GM23338 (cell line): ENCODE measurements at regions not wholly inside any gene's neighbourhood (a gene's known extent, or its start where the extent isn't known, plus 50 kb on each side); places are given as distances from the start of the nearest gene placed in this dataset.
"Not testable (repeated sequence)": the region's sequence is repeated elsewhere in the genome, so short reads cannot be mapped to it uniquely, and the experiment has no call there.

Experiments
- ATAC-seq: fragments of 200-7000 bp; cut with Tn5 transposase; 3 replicates; pipeline ENCODE4 v1.9.1; 2020
- DNase-seq: peaks from one replicate; pipeline ENCODE4 v3.0.0-alpha.2; 2015; ENCODE audit warnings: low spot score
- H2AFZ ChIP-seq: fragments of 200-600 bp; sonication (generic); 2 replicates; pipeline ENCODE4 v1.8.0; 2016; ENCODE audit warnings: antibody characterized with exemption, mild to moderate bottlenecking, moderate library complexity
- H3F3A ChIP-seq: fragments of 200-600 bp; sonication (generic); replicated peaks from 2 replicates; pipeline ENCODE4 v1.8.0; 2017; ENCODE audit warnings: antibody characterized with exemption, mixed run types, low read depth
- H3K27ac ChIP-seq: fragments of 200-600 bp; sonication (generic); 2 replicates; pipeline ENCODE4 v1.6.1; 2016; ENCODE audit warnings: low read depth
- H3K27me3 ChIP-seq: fragments of 200-600 bp; sonication (generic); 2 replicates; pipeline ENCODE4 v1.8.0; 2016; ENCODE audit warnings: mild to moderate bottlenecking, mixed run types, moderate library complexity; ENCODE audit not compliant: insufficient read depth
- H3K36me3 ChIP-seq: fragments of 200-600 bp; sonication (generic); 2 replicates; pipeline ENCODE4 v1.8.0; 2016; ENCODE audit warnings: mild to moderate bottlenecking; ENCODE audit not compliant: insufficient read depth
- H3K4me1 ChIP-seq: fragments of 200-600 bp; sonication (generic); 2 replicates; pipeline ENCODE4 v1.8.0; 2016; ENCODE audit warnings: mild to moderate bottlenecking, moderate library complexity; ENCODE audit not compliant: insufficient read depth
- H3K4me2 ChIP-seq: fragments of 200-600 bp; sonication (generic); 2 replicates; pipeline ENCODE4 v1.7.1; 2017; ENCODE audit warnings: mixed run types
- H3K4me3 ChIP-seq: fragments of 200-600 bp; sonication (generic); 2 replicates; pipeline ENCODE4 v1.6.1; 2016; ENCODE audit warnings: mixed run types
- H3K79me2 ChIP-seq: fragments of 200-600 bp; sonication (generic); replicated peaks from 2 replicates; pipeline ENCODE4 v1.8.0; 2017; ENCODE audit warnings: mild to moderate bottlenecking; ENCODE audit not compliant: insufficient read depth
- H3K9me2 ChIP-seq: fragments of 200-600 bp; sonication (generic); 2 replicates; pipeline ENCODE4 v1.8.0; 2017; ENCODE audit not compliant: insufficient read depth
- H4K20me1 ChIP-seq: fragments of 200-600 bp; sonication (generic); replicated peaks from 2 replicates; pipeline ENCODE4 v1.8.0; 2017; ENCODE audit warnings: mild to moderate bottlenecking; ENCODE audit not compliant: insufficient read depth
- H3K27ac Mint-ChIP-seq: 2 replicates; pipeline ENCODE4 v1.8.0; 2020; ENCODE audit warnings: inconsistent platforms, mild to moderate bottlenecking, moderate library complexity, mixed read lengths
- H3K27me3 Mint-ChIP-seq: 3 replicates; pipeline ENCODE4 v1.8.0; 2022; ENCODE audit warnings: low read depth, mild to moderate bottlenecking, moderate library complexity, mixed read lengths, inconsistent platforms; ENCODE audit not compliant: insufficient read depth, poor library complexity
- H3K36me3 Mint-ChIP-seq: 3 replicates; pipeline ENCODE4 v1.8.0; 2021; ENCODE audit warnings: low read depth, mild to moderate bottlenecking, inconsistent platforms, moderate library complexity, mixed read lengths
- H3K4me1 Mint-ChIP-seq: 3 replicates; pipeline ENCODE4 v1.8.0; 2020; ENCODE audit warnings: mild to moderate bottlenecking, inconsistent platforms, mixed read lengths
- H3K4me3 Mint-ChIP-seq: 3 replicates; pipeline ENCODE4 v1.8.0; 2021; ENCODE audit warnings: moderate library complexity, mild to moderate bottlenecking, inconsistent platforms, mixed read lengths
- H3K9me3 Mint-ChIP-seq: 3 replicates; pipeline ENCODE4 v1.8.0; 2020; ENCODE audit warnings: moderate library complexity, mild to moderate bottlenecking, inconsistent platforms, mixed read lengths
- EZH2 ChIP-seq: fragments of 200-600 bp; sonication (generic); IDR thresholded peaks from one replicate; pipeline ENCODE4 v1.8.0; 2017; ENCODE audit warnings: antibody characterized with exemption, mild to moderate bottlenecking, low read depth; ENCODE audit not compliant: unreplicated experiment
- EZH2phosphoT487 ChIP-seq: fragments of 200-600 bp; sonication (generic); IDR thresholded peaks from one replicate; pipeline ENCODE4 v1.8.1; 2018; ENCODE audit warnings: antibody characterized with exemption; ENCODE audit not compliant: unreplicated experiment
- JUNB ChIP-seq: IDR thresholded peaks from one replicate; pipeline ENCODE4 v1.6.1; 2016; ENCODE audit warnings: antibody characterized with exemption; ENCODE audit not compliant: unreplicated experiment
- NANOG ChIP-seq: IDR thresholded peaks from 2 replicates; pipeline ENCODE4 v1.6.1; 2016; ENCODE audit warnings: antibody characterized with exemption, borderline replicate concordance
- POLR2AphosphoS5 ChIP-seq: IDR thresholded peaks from 2 replicates; pipeline ENCODE4 v1.6.1; 2016; ENCODE audit warnings: antibody characterized with exemption, low read depth
- ZNF114 ChIP-seq: fragments of 250-450 bp; sonication (Bioruptor Pico); IDR thresholded peaks from 2 replicates; pipeline ENCODE4 v1.5.0; 2020; ENCODE audit warnings: mild to moderate bottlenecking, moderate library complexity
- ZNF331 ChIP-seq: fragments of 250-450 bp; sonication (Bioruptor Pico); IDR thresholded peaks from 2 replicates; pipeline ENCODE4 v1.5.0; 2020; ENCODE audit warnings: low read depth, mild to moderate bottlenecking, moderate library complexity
- TF ChIP-seq, protein P1 (sequence below), 2 experiments: fragments of 200-600 bp in 1 of 2; sonication (generic) in 1 of 2; conservative IDR thresholded peaks; 2 replicates each; pipeline versions ENCODE4 v1.5.1 to v1.6.1; 2016 to 2017; ENCODE audit warnings: antibody characterized with exemption in 2 of 2, low read depth in 2 of 2, mild to moderate bottlenecking in 2 of 2, moderate library complexity in 1 of 2
- TF ChIP-seq, protein P2 (sequence below): fragments of 250-450 bp; sonication (Bioruptor Pico); IDR thresholded peaks from 2 replicates; pipeline ENCODE4 v1.5.0; 2020; ENCODE audit warnings: mild to moderate bottlenecking, moderate library complexity
- TF ChIP-seq, protein P3 (sequence below): IDR thresholded peaks from 2 replicates; pipeline ENCODE4 v1.6.1; 2016; ENCODE audit warnings: antibody characterized with exemption
- TF ChIP-seq, protein P4 (sequence below): IDR thresholded peaks from one replicate; pipeline ENCODE4 v1.6.1; 2018; ENCODE audit warnings: antibody characterized with exemption; ENCODE audit not compliant: unreplicated experiment

DNA sequence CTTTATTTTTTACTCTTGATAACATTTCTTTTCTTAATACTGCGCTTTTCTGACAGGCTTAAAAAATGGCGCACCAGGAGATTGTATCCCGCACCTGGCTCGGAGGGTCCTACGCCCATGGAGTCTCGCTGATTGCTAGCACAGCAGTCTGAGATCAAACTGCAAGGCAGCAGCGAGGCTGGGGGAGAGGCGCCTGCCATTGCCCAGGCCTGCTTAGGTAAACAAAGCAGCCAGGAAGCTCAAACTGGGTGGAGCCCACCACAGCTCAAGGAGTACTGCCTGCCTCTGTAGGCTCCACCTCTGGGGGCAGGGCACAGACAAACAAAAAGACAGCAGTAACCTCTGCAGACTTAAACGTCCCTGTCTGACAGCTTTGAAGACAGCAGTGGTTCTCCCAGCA, 264.2 kb upstream of the EYS start:
- H3K27me3 ChIP-seq, H3K9me2 ChIP-seq, H3K4me2 ChIP-seq, H3K4me1 ChIP-seq, H3F3A ChIP-seq, H3K36me3 ChIP-seq, H3K4me3 ChIP-seq, DNase-seq, H2AFZ ChIP-seq, ATAC-seq, H3K27ac Mint-ChIP-seq, H3K79me2 ChIP-seq, H4K20me1 ChIP-seq, H3K27ac ChIP-seq, H3K4me1 Mint-ChIP-seq, H3K4me3 Mint-ChIP-seq, H3K36me3 Mint-ChIP-seq, H3K27me3 Mint-ChIP-seq: not testable (repeated sequence)
- peaks cover 29% of the 10 kb centered on the region for H3K9me3 Mint-ChIP-seq

DNA sequence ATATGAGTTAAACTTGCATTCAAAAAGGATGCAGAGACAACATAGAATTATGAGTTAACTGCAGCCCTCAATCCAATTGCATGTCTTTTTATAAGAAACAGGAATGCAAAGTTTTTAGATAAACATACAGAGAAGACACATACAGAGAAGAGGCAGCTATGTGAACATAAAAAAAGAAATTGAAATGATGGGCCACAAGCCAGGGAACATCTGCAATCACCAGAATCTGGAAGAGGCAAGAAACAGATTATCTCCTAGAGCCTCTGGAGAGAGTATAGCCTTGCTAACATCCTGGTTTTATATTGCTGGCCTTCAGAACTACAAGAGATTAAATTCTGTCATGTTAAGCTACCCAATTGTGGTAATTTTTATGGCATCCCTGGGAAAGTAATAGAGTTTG, 257.2 kb upstream of the EYS start:
- no peaks in the 10 kb centered on the region for H3K27me3 ChIP-seq
- no peaks in the 10 kb centered on the region for H3K79me2 ChIP-seq
- Mint-ChIP-seq H3K36me3 (no peaks in the 10 kb centered on the region), H3K4me1 (no peaks in the 10 kb centered on the region), H3K27ac (no peak overlapping the region), H3K27me3 (no peaks in the 10 kb centered on the region), H3K9me3 (peaks cover 17% of the 10 kb centered on the region; the same call in 1 of the 3 replicates), H3K4me3 (no peak overlapping the region)
- no peak overlapping the region for H3K4me2 ChIP-seq
- H4K20me1 ChIP-seq, result no peaks in the 10 kb centered on the region
- no peak overlapping the region; the same call in 1 of the 2 replicates for H2AFZ ChIP-seq
- no peaks in the 10 kb centered on the region for H3K36me3 ChIP-seq
- no peaks in the 10 kb centered on the region for H3K4me1 ChIP-seq
- H3K27ac ChIP-seq, result no peak overlapping the region
- DNase-seq (no peak), ATAC-seq (no peak)
- no peaks in the 10 kb centered on the region for H3K9me2 ChIP-seq
- H3F3A ChIP-seq, result no peaks in the 10 kb centered on the region
- H3K4me3 ChIP-seq, result no peak overlapping the region
- TF ChIP-seq, protein P1, sequence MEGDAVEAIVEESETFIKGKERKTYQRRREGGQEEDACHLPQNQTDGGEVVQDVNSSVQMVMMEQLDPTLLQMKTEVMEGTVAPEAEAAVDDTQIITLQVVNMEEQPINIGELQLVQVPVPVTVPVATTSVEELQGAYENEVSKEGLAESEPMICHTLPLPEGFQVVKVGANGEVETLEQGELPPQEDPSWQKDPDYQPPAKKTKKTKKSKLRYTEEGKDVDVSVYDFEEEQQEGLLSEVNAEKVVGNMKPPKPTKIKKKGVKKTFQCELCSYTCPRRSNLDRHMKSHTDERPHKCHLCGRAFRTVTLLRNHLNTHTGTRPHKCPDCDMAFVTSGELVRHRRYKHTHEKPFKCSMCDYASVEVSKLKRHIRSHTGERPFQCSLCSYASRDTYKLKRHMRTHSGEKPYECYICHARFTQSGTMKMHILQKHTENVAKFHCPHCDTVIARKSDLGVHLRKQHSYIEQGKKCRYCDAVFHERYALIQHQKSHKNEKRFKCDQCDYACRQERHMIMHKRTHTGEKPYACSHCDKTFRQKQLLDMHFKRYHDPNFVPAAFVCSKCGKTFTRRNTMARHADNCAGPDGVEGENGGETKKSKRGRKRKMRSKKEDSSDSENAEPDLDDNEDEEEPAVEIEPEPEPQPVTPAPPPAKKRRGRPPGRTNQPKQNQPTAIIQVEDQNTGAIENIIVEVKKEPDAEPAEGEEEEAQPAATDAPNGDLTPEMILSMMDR (conservative IDR thresholded peaks at IDR 0.05; ENCODE audit: low read depth in 2 of 2), result no peak
- TF ChIP-seq, protein P2, sequence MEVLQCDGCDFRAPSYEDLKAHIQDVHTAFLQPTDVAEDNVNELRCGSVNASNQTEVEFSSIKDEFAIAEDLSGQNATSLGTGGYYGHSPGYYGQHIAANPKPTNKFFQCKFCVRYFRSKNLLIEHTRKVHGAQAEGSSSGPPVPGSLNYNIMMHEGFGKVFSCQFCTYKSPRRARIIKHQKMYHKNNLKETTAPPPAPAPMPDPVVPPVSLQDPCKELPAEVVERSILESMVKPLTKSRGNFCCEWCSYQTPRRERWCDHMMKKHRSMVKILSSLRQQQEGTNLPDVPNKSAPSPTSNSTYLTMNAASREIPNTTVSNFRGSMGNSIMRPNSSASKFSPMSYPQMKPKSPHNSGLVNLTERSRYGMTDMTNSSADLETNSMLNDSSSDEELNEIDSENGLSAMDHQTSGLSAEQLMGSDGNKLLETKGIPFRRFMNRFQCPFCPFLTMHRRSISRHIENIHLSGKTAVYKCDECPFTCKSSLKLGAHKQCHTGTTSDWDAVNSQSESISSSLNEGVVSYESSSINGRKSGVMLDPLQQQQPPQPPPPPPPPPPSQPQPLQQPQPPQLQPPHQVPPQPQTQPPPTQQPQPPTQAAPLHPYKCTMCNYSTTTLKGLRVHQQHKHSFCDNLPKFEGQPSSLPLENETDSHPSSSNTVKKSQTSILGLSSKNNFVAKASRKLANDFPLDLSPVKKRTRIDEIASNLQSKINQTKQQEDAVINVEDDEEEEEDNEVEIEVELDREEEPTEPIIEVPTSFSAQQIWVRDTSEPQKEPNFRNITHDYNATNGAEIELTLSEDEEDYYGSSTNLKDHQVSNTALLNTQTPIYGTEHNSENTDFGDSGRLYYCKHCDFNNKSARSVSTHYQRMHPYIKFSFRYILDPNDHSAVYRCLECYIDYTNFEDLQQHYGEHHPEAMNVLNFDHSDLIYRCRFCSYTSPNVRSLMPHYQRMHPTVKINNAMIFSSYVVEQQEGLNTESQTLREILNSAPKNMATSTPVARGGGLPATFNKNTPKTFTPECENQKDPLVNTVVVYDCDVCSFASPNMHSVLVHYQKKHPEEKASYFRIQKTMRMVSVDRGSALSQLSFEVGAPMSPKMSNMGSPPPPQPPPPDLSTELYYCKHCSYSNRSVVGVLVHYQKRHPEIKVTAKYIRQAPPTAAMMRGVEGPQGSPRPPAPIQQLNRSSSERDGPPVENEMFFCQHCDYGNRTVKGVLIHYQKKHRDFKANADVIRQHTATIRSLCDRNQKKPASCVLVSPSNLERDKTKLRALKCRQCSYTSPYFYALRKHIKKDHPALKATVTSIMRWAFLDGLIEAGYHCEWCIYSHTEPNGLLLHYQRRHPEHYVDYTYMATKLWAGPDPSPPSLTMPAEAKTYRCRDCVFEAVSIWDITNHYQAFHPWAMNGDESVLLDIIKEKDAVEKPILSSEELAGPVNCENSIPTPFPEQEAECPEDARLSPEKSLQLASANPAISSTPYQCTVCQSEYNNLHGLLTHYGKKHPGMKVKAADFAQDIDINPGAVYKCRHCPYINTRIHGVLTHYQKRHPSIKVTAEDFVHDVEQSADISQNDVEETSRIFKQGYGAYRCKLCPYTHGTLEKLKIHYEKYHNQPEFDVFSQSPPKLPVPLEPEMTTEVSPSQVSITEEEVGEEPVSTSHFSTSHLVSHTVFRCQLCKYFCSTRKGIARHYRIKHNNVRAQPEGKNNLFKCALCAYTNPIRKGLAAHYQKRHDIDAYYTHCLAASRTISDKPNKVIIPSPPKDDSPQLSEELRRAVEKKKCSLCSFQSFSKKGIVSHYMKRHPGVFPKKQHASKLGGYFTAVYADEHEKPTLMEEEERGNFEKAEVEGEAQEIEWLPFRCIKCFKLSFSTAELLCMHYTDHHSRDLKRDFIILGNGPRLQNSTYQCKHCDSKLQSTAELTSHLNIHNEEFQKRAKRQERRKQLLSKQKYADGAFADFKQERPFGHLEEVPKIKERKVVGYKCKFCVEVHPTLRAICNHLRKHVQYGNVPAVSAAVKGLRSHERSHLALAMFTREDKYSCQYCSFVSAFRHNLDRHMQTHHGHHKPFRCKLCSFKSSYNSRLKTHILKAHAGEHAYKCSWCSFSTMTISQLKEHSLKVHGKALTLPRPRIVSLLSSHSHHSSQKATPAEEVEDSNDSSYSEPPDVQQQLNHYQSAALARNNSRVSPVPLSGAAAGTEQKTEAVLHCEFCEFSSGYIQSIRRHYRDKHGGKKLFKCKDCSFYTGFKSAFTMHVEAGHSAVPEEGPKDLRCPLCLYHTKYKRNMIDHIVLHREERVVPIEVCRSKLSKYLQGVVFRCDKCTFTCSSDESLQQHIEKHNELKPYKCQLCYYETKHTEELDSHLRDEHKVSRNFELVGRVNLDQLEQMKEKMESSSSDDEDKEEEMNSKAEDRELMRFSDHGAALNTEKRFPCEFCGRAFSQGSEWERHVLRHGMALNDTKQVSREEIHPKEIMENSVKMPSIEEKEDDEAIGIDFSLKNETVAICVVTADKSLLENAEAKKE (CRISPR knock-in tag), result no peak
- TF ChIP-seq NANOG, result no peak
- no peak for TF ChIP-seq EZH2phosphoT487
- no peak for TF ChIP-seq JUNB
- TF ChIP-seq POLR2AphosphoS5, result no peak
- TF ChIP-seq, protein P3, sequence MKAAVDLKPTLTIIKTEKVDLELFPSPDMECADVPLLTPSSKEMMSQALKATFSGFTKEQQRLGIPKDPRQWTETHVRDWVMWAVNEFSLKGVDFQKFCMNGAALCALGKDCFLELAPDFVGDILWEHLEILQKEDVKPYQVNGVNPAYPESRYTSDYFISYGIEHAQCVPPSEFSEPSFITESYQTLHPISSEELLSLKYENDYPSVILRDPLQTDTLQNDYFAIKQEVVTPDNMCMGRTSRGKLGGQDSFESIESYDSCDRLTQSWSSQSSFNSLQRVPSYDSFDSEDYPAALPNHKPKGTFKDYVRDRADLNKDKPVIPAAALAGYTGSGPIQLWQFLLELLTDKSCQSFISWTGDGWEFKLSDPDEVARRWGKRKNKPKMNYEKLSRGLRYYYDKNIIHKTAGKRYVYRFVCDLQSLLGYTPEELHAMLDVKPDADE, result no peak
- no peak for TF ChIP-seq ZNF331
- TF ChIP-seq, protein P4, sequence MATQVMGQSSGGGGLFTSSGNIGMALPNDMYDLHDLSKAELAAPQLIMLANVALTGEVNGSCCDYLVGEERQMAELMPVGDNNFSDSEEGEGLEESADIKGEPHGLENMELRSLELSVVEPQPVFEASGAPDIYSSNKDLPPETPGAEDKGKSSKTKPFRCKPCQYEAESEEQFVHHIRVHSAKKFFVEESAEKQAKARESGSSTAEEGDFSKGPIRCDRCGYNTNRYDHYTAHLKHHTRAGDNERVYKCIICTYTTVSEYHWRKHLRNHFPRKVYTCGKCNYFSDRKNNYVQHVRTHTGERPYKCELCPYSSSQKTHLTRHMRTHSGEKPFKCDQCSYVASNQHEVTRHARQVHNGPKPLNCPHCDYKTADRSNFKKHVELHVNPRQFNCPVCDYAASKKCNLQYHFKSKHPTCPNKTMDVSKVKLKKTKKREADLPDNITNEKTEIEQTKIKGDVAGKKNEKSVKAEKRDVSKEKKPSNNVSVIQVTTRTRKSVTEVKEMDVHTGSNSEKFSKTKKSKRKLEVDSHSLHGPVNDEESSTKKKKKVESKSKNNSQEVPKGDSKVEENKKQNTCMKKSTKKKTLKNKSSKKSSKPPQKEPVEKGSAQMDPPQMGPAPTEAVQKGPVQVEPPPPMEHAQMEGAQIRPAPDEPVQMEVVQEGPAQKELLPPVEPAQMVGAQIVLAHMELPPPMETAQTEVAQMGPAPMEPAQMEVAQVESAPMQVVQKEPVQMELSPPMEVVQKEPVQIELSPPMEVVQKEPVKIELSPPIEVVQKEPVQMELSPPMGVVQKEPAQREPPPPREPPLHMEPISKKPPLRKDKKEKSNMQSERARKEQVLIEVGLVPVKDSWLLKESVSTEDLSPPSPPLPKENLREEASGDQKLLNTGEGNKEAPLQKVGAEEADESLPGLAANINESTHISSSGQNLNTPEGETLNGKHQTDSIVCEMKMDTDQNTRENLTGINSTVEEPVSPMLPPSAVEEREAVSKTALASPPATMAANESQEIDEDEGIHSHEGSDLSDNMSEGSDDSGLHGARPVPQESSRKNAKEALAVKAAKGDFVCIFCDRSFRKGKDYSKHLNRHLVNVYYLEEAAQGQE, result no peak
- no peak for TF ChIP-seq EZH2
- no peak for TF ChIP-seq ZNF114 (CRISPR knock-in tag)
